ENCODE measurements at regions not wholly inside any gene's neighbourhood (a gene's known extent, or its start where the extent isn't known, plus 50 kb on each side); places are given as distances from the start of the nearest gene placed in this dataset.

GRCh38 chrX:99933865-99934264 lies 476.2 kb downstream of the PCDH19 start:
- TF ChIP-seq ZNF658 (tag by site-specific recombination; IDR thresholded peaks at IDR 0.05) (no peak), ZBTB6 (tag by site-specific recombination; IDR thresholded peaks at IDR 0.05) (no peak), ZNF19 (tag by site-specific recombination; IDR thresholded peaks at IDR 0.05; ENCODE audit: low read depth) (no peak), ZNF560 (tag by site-specific recombination; IDR thresholded peaks at IDR 0.05; ENCODE audit: borderline replicate concordance) (no peak), SETDB1 (IDR thresholded peaks at IDR 0.05; ENCODE audit: insufficient read length, low read length) (no peak), ZNF37A (tag by site-specific recombination; IDR thresholded peaks at IDR 0.05) (no peak), ZNF266 (tag by site-specific recombination; IDR thresholded peaks at IDR 0.05; ENCODE audit: low read depth) (no peak), ZNF138 (tag by site-specific recombination; IDR thresholded peaks at IDR 0.05; ENCODE audit: borderline replicate concordance) (no peak), ZNF747 (tag by site-specific recombination; IDR thresholded peaks at IDR 0.05) (no peak), ZXDB (tag by site-specific recombination; IDR thresholded peaks at IDR 0.05) (no peak), ZBTB17 (tag by site-specific recombination; IDR thresholded peaks at IDR 0.05) (no peak), ZNF555 (tag by site-specific recombination; conservative IDR thresholded peaks at IDR 0.05) (no peak), ZBTB10 (tag by site-specific recombination; IDR thresholded peaks at IDR 0.05) (no peak), ZNF157 (tag by site-specific recombination; IDR thresholded peaks at IDR 0.05) (no peak), ZNF214 (tag by site-specific recombination; IDR thresholded peaks at IDR 0.05; ENCODE audit: borderline replicate concordance) (no peak), ZNF76 (tag by site-specific recombination; IDR thresholded peaks at IDR 0.05; ENCODE audit: borderline replicate concordance, low read depth) (no peak), ZBTB21 (tag by site-specific recombination; IDR thresholded peaks at IDR 0.05) (no peak)
- POLR2A ChIA-PET = no interaction called here
- Histone ChIP-seq H3K36me3 (ENCODE audit: control insufficient read depth in 2 of 2, insufficient read depth in 1 of 2, low read length in 2 of 2) (no peaks in the 10 kb centered on the region), H3K4me3 (ENCODE audit: low read depth, low read length) (no peak overlapping the region), H3K9me3 (ENCODE audit: control insufficient read depth, insufficient read depth, low read depth, low read length) (no peaks in the 10 kb centered on the region), H3K27ac (ENCODE audit: extremely low read depth, low read depth, low read length) (no peak overlapping the region), H3K4me1 (ENCODE audit: control insufficient read depth, insufficient read depth, low read length) (no peaks in the 10 kb centered on the region)
- CTCF ChIA-PET = interaction anchor here (0.6 kb wide), 1 partner anchor 113 kb away, joined by 3 read pairs; no protein-coding TSS in a partner anchor

- CTCF ChIA-PET = no interaction called here
- H3K27ac ChIP-seq (ENCODE audit: extremely low read depth, low read depth, low read length) = no peak overlapping the region
- H3K9me3 ChIP-seq (ENCODE audit: control insufficient read depth, insufficient read depth, low read depth, low read length) = no peaks in the 10 kb centered on the region
- no peak overlapping the region for H3K4me3 ChIP-seq (ENCODE audit: low read depth, low read length)
- POLR2A ChIA-PET = no interaction called here
- no peaks in the 10 kb centered on the region for H3K36me3 ChIP-seq (ENCODE audit: control insufficient read depth in 2 of 2, insufficient read depth in 1 of 2, low read length in 2 of 2)
- no peaks in the 10 kb centered on the region for H3K4me1 ChIP-seq (ENCODE audit: control insufficient read depth, insufficient read depth, low read length)
- TF ChIP-seq ZBTB20 (tag by site-specific recombination; IDR thresholded peaks at IDR 0.05) (no peak), ZSCAN4 (tag by site-specific recombination; IDR thresholded peaks at IDR 0.05) (no peak), MYNN (tag by site-specific recombination; IDR thresholded peaks at IDR 0.05; ENCODE audit: borderline replicate concordance) (no peak), ZBTB44 (tag by site-specific recombination; IDR thresholded peaks at IDR 0.05) (no peak), ZNF701 (tag by site-specific recombination; IDR thresholded peaks at IDR 0.05) (no peak)
These were observed 495.4 kb downstream of the PCDH19 start for GRCh38 chrX:99914635-99915034.

Data from HEK293 (cell line).